MV-4-11 (cell line): ENCODE measurements at regions not wholly inside any gene's neighbourhood (a gene's known extent, or its start where the extent isn't known, plus 50 kb on each side); places are given as distances from the start of the nearest gene placed in this dataset.

ENCODE experiments used
- DNase-seq: peaks from one replicate; lab custom pipeline; 2025; lab: John Stamatoyannopoulos, UW

DNA sequence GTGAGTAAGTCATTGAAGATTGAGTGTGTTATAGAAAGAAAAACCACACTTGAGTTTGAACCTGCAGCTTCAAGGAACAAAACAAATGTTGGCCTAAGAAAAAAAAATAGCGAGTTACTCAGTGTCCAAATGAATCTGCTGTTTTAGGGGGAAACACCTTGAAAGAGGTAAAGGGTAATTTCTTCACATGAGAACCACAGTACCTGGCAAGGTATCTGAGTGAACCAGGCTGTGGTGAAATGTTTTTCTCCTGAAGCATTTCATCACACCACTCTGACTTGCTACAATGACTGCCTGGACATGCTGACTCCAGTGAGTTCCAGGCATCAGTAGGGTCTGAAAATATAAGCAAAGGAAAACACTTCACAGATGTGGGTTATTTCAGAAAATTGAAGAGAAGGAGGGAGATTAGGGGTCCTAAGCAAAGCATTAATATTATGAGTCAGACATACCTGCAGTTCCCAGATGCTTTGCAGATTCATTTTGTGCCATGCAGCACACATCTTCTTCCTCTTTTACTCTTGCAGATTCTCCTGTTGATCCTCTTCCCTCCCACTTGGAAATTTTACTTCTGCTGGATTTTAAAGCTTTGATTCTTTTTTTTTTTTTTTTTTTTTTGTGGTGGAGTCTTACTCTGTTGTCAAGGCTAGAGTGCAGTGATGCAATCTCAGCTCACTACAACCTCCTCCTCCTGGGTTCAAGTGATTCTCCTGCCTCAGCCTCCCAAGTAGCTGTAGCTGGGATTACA, 206.2 kb upstream of the SGK1 start:
- DNase-seq, result no peak

DNA sequence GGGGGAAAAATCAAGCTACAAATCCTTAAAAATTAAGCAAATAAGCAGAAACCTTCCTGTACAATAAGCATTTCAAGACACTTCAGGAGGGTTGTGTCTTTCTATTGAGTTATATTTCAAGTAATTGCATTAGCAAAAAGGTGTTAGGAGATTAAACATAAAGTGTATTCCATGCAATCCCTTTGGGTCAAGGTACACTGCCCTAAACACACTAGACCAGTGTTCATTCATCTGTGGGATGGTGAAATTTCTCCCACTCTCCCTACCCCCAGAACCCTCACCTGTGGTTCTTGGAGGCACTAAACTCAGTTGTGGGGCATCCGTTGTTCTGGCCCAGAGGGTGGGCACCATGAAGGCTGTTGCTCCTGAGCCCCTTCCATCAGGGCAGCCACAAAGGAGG, 205.1 kb upstream of the SGK1 start:
- DNase-seq, result no peak

DNA sequence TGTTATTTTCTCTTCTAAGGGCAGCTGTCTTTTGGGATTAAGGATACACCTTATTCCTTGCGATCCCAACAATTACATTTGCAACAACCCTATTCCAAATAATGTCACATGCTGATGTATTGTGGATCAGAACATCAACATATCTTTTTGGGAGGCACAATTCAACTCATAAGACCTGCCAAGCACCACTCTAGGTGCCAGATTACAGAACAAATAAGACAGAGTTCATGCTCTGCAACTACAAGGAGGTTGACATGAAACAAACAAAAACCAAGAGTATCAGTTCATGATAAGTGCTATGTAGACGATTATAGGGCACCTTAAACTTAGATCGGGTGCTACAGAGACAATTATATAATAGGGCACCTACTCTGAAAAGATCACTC, 203.2 kb upstream of the SGK1 start:
- no peak for DNase-seq

GRCh38 chr6:134520181-134521115, 202.5 kb upstream of the SGK1 start:
- DNase-seq, result no peak

DNA sequence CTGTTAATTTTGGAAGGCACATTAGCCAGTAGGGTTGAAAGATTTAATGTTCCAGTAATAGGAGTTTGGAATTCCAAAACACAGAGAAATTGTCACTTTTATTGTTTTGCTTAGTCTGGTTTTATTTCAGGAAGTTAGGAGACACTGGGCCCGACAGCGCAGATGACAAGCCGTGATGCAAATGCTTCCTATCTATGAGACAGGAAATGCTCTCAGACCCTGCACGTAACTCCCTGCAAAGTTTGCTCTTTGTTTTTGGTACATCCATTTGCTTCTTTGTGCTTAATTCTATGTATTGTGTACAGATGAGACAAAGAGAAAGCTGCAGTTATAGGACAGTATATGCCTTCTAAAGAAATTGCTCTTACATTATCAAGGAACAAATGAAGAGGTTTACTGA, 201.6 kb upstream of the SGK1 start:
- peak; percentile 31 for DNase-seq

DNA sequence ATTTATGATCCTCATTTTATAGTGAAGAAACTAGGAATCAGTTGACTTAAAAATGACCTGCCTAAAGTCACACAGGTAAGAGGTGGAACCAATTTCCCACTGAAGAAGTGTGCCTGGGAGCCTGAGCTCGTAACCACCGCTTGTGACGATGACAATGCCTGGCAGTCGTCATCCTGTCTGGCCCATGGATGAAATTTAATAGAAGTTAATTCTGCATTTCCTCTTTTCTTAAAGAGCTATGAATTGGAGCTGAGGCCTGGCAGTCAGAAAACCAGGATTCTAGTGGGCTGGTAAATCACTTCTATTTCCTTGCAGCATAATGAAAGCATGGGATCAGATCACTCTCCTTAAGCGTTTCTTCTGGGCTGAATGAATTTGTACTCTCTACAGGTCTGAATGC, 200.0 kb upstream of the SGK1 start:
- DNase-seq, result peak; percentile 15

GRCh38 chr6:134517145-134517658, 199.3 kb upstream of the SGK1 start:
- DNase-seq, result no peak

GRCh38 chr6:134516582-134516981, 198.7 kb upstream of the SGK1 start:
- DNase-seq, result no peak

- no peak for DNase-seq
These were observed 198.1 kb upstream of the SGK1 start for GRCh38 chr6:134515986-134516385.

- DNase-seq, result peak; percentile 30
These were observed 195.1 kb upstream of the SGK1 start for GRCh38 chr6:134512981-134513391.

DNA sequence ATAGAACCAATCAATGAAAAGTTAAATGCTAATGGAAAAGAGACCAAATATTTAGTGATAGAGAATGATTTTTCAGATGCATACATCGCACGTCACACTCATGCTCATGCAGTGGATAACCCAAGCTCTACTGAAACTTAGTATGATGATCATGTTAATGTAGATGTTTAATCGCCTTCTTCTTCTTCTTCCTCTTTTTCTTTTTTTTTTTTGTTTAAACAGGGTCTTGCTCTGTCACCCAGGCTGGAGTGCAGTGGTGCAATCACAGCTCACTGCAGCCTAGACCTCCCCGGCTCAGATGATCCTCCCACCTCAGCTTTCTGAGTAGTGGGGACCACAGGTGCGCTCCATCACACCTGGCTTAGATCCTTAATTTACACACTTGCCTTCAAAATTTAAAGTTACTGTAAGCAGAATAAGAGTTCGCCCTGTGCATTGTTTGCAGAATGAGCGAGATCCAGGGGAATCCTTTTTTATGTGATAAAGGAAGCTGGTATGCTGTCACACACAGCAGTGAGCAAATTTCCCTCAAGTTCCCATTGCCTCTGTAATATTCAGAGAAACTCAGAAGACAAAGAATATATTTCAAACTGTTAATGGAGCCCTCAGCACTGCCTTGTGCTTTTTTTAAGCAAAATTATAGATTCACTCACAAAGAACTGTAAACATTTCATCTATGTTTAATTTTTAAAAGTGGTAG, 194.2 kb upstream of the SGK1 start:
- peak; percentile 53 for DNase-seq

DNA sequence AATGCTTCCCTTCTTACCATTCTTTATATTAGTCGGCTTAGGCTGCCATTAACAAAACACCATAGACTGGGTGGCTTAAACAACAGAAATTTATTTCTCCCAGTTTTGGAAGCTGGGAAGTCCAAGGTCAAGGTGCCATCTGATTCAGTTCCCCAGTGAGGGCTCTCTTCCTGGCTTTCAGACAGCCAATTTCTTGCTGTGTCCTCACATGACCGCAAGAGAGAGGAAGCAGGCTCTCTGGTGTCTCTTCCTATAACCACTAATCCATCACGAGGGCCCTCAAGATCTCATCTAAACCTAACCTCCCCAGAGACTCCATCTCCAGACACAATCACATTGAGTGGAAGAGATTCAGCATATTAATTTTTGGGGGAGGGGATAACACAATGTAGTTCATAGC, 193.0 kb upstream of the SGK1 start:
- DNase-seq, result peak; percentile 88

GRCh38 chr6:134510142-134510541, 192.2 kb upstream of the SGK1 start:
- no peak for DNase-seq

DNA sequence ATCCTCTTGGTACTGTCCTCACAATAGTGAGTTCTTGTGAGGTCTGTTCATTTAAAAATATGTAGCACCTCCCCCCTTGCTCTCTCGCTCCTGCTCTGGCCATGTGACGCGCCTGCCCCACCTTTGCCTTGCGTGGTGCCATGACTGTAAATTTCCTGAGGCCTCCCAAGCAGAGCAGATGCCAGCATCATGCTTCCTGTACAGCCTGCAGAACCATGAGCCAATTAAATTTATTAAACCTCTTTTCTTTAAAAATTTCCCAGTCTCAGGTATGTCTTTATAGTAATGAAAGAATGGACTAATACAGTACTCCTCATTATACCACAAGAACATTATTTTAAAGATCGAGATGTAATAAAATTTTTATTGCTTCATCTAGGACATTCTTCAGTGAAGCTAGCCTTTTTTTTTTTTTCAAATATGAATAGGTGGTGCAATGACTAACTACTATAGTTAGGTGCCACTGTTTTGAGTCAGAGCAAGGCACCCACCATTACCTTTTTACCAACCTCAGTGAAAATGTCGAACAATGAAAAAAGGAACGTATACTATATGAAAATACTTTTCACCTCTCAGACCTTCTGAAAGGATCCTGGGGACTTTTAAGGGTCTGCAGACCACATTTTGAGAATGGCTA, 191.1 kb upstream of the SGK1 start:
- DNase-seq, result no peak

- no peak for DNase-seq
These were observed 188.2 kb upstream of the SGK1 start for GRCh38 chr6:134506162-134506561.

- DNase-seq, result no peak
These were observed 185.8 kb upstream of the SGK1 start for GRCh38 chr6:134503585-134504281.

- DNase-seq, result no peak
These were observed 185.0 kb upstream of the SGK1 start for GRCh38 chr6:134502614-134503549.

DNA sequence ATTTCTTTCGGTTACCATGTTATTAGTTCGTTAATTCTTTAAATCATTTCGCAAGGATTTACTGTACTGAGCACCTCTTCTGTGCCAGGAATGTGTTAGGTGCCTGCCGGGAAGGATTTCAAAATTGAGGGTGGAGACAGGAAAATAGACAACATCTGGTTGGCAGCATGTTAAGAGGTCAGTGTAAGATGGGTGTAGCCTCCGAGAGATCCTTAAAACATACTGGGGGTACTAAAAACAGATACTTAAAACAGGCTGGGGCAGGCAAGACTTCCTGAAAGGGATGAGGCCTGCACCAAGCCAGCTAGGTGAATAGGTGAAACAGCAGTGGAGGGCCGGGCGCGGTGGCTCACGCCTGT, 178.0 kb upstream of the SGK1 start:
- DNase-seq, result no peak

DNA sequence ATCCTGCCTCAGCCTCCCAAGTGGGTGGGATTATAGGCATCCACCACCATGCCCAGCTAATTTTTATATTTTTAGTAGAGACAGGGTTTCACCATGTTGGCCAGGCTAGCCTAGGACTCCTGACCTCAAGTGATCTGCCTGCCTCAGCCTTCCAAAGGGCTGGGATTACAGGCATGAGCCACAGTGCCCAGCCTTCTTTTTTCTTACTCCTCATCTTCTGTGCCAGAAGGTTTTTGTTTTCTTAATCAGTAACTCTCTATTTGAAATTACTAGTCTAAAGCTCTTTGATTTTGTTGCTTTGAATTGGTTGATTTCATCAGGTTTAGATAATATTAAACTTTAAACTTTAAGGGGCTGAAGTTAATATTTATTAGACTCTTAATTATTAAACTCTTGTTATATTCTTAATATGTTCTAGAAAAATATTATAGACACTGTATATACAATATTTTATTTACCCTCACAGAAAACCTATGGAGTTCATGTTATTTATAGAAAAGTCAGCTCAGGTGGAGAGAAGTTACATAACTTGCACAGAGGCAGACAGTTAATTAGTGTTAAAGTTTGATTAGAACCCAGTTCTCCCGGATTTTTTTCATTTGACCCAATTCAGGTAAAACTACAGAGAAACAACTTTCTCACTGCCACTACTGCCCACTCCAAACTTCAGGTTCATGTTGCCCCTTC, 177.4 kb upstream of the SGK1 start:
- no peak for DNase-seq

GRCh38 chr6:134493789-134494188, 175.9 kb upstream of the SGK1 start:
- no peak for DNase-seq
